Activated naive CD8-positive, alpha-beta T cell treated with anti-CD3 and anti-CD28 coated beads, Interleukin-2, amount 10 ng/mL, durations not matched to agents 7 days and 5 days (primary cell): ENCODE measurements at regions not wholly inside any gene's neighbourhood (a gene's known extent, or its start where the extent isn't known, plus 50 kb on each side); places are given as distances from the start of the nearest gene placed in this dataset.

ENCODE experiments used
- ATAC-seq: fragments of 150-1000 bp; cut with Tn5 transposase; one replicate; pipeline ENCODE4 v1.10.0; 2021; ENCODE audit warnings: low read depth, moderate library complexity
- POLR2A ChIA-PET: fragments of 350-600 bp; sonication (Branson Sonifier 250); formaldehyde crosslinking; loops from one replicate; lab custom pipeline; 2021; ENCODE audit warnings: antibody characterized with exemption; lab: Charles Lee
- DNase-seq: peaks from one replicate; pipeline ENCODE4 v3.0.0; 2021
- H3K27ac Mint-ChIP-seq: one replicate; pipeline ENCODE4 v1.8.0; 2022; ENCODE audit warnings: mild to moderate bottlenecking, mixed read lengths
- H3K27me3 Mint-ChIP-seq: one replicate; pipeline ENCODE4 v1.8.0; 2022; ENCODE audit warnings: mild to moderate bottlenecking, moderate library complexity, mixed read lengths
- H3K36me3 Mint-ChIP-seq: one replicate; pipeline ENCODE4 v1.8.0; 2021; ENCODE audit warnings: mild to moderate bottlenecking, mixed read lengths
- H3K4me1 Mint-ChIP-seq: one replicate; pipeline ENCODE4 v1.8.0; 2021; ENCODE audit warnings: mixed read lengths
- H3K4me3 Mint-ChIP-seq: one replicate; pipeline ENCODE4 v1.8.0; 2022; ENCODE audit warnings: mild to moderate bottlenecking, moderate library complexity, mixed read lengths
- H3K9me3 Mint-ChIP-seq: one replicate; pipeline ENCODE4 v1.8.0; 2021; ENCODE audit warnings: mixed read lengths

GRCh38 chr1:115139381-115139780 is 50.1 kb upstream of the TSPAN2 start:
- peak overlapping the region; percentile 49 for H3K4me3 Mint-ChIP-seq
- DNase-seq, result no peak
- H3K9me3 Mint-ChIP-seq, result no peaks in the 10 kb centered on the region
- peaks cover 6% of the 10 kb centered on the region for H3K27me3 Mint-ChIP-seq
- H3K27ac Mint-ChIP-seq, result no peak overlapping the region
- H3K4me1 Mint-ChIP-seq, result peaks cover 3% of the 10 kb centered on the region
- ATAC-seq, result no peak
- no peaks in the 10 kb centered on the region for H3K36me3 Mint-ChIP-seq
- POLR2A ChIA-PET, result no interaction called here
